CD4-positive, alpha-beta memory T cell (primary cell): ENCODE measurements at regions not wholly inside any gene's neighbourhood (a gene's known extent, or its start where the extent isn't known, plus 50 kb on each side); places are given as distances from the start of the nearest gene placed in this dataset.
A peak's percentile ranks its signal among the peaks of the same experiment; 100 is the strongest.

Experiments used
- CTCF ChIA-PET: fragments of 350-600 bp; sonication (Branson Sonifier 250); formaldehyde crosslinking; loops from one replicate; lab custom pipeline; 2021; ENCODE audit warnings: inconsistent platforms; ENCODE audit not compliant: partially characterized antibody; lab: Charles Lee
- POLR2A ChIA-PET: fragments of 350-600 bp; sonication (Branson Sonifier 250); formaldehyde crosslinking; loops from one replicate; lab custom pipeline; 2021; ENCODE audit not compliant: partially characterized antibody; lab: Charles Lee
- DNase-seq, 5 donors: peaks; one replicate each; pipeline versions ENCODE4 v3.0.0 to v3.0.0-alpha.2; 2020 to 2022; ENCODE audit warnings: mixed read lengths in 1 of 5
- H3K27ac ChIP-seq: one replicate; pipeline ENCODE4 v1.7.0; 2013; ENCODE audit warnings: low read depth, low read length
- H3K27me3 ChIP-seq: 2 replicates; pipeline ENCODE4 v1.7.0; 2013; ENCODE audit warnings: mild to moderate bottlenecking, low read length, moderate library complexity; ENCODE audit not compliant: insufficient read depth
- H3K36me3 ChIP-seq: 2 replicates; pipeline ENCODE4 v1.7.0; 2013; ENCODE audit warnings: mild to moderate bottlenecking, low read length, moderate library complexity; ENCODE audit not compliant: insufficient read depth
- H3K4me1 ChIP-seq: 2 replicates; pipeline ENCODE4 v1.7.0; 2013; ENCODE audit warnings: mild to moderate bottlenecking, low read length, moderate library complexity; ENCODE audit not compliant: insufficient read depth
- H3K4me3 ChIP-seq, 2 donors: one replicate each; pipeline ENCODE4 v1.7.0; 2013; ENCODE audit warnings: low read length in 2 of 2, mild to moderate bottlenecking in 1 of 2
- H3K9me3 ChIP-seq, 2 donors: one replicate each; pipeline ENCODE4 v1.7.0; 2013; ENCODE audit warnings: low read length in 2 of 2, control low read depth in 1 of 2; ENCODE audit not compliant: control insufficient read depth in 1 of 2
- H3K27ac Mint-ChIP-seq, 7 donors: one replicate each; pipeline ENCODE4 v1.8.0; 2020 to 2021; ENCODE audit warnings: mixed read lengths in 7 of 7, mild to moderate bottlenecking in 6 of 7, inconsistent platforms in 3 of 7, moderate library complexity in 3 of 7
- H3K27me3 Mint-ChIP-seq, 2 donors: one replicate each; pipeline ENCODE4 v1.8.0; 2020 to 2021; ENCODE audit warnings: mixed read lengths in 2 of 2
- H3K36me3 Mint-ChIP-seq, 2 donors: one replicate each; pipeline ENCODE4 v1.8.0; 2020 to 2021; ENCODE audit warnings: mixed read lengths in 2 of 2, inconsistent platforms in 1 of 2, mild to moderate bottlenecking in 1 of 2
- H3K4me1 Mint-ChIP-seq, 4 donors: one replicate each; pipeline ENCODE4 v1.8.0; 2020 to 2021; ENCODE audit warnings: mixed read lengths in 4 of 4, mild to moderate bottlenecking in 1 of 4
- H3K4me3 Mint-ChIP-seq, 8 donors: one replicate each; pipeline ENCODE4 v1.8.0; 2020 to 2021; ENCODE audit warnings: mixed read lengths in 8 of 8, mild to moderate bottlenecking in 7 of 8, moderate library complexity in 6 of 8, inconsistent platforms in 3 of 8
- H3K9me3 Mint-ChIP-seq, 8 donors: one replicate each; pipeline ENCODE4 v1.8.0; 2020 to 2021; ENCODE audit warnings: mixed read lengths in 8 of 8, mild to moderate bottlenecking in 5 of 8, inconsistent platforms in 3 of 8, moderate library complexity in 1 of 8
- intact Hi-C: fragments of 100-400 bp; cut with micrococcal nuclease; formaldehyde crosslinking; loops from one replicate; pipeline ENCODE4 v1.15.1; 2023

DNA sequence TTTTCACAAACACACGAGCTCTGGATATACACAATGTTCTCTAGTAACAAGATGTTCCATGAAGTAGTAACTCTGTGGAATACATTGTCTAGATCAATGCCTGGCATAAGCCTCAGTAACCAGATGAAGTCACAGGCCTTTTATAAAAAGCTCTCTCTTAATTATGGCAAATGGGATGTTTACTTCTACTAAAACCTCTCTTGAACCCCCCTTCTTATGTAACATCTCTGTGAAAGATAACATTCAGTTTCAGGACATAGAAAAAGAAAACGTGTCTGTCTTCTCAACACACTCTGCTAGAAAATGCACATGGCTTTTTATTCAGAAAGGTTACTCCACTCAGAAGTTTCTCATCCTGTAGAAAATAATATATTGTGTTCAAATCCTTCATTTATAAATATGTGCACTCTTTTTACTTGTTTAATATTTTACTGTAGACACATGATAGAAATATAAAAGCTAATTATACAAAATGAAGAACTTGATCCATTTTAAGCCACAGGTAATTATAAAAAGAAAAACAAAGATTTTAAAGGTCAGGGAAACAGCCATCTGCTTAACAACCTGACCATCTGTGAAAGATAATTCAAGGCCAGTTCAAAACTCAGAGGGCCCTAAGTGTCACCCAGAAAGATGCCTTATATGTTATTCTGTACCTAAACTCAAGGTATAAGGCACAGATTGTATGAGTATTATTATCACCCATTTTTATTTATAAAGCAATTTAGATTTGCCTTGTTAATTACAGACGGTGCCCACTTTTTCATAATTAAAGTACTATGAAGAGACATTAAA is 812.0 kb downstream of the CDH18 start:
- no peak overlapping the region for H3K27ac ChIP-seq
- Mint-ChIP-seq H3K27me3 (no peaks in the 10 kb centered on the region), H3K4me1 (no peaks in the 10 kb centered on the region), H3K27ac (no peak overlapping the region), H3K9me3 (peaks cover 0 to 6% (median 0%) of the 10 kb centered on the region in 8 donors), H3K36me3 (no peaks in the 10 kb centered on the region), H3K4me3 (no peak overlapping the region)
- no peaks in the 10 kb centered on the region for H3K36me3 ChIP-seq
- POLR2A ChIA-PET, result no interaction called here
- CTCF ChIA-PET, result no interaction called here
- intact Hi-C loops, result no loop called here
- DNase-seq, result no peak
- no peaks in the 10 kb centered on the region for H3K4me1 ChIP-seq
- no peak overlapping the region for H3K4me3 ChIP-seq
- H3K27me3 ChIP-seq, result no peaks in the 10 kb centered on the region
- H3K9me3 ChIP-seq, result no peaks in the 10 kb centered on the region

DNA sequence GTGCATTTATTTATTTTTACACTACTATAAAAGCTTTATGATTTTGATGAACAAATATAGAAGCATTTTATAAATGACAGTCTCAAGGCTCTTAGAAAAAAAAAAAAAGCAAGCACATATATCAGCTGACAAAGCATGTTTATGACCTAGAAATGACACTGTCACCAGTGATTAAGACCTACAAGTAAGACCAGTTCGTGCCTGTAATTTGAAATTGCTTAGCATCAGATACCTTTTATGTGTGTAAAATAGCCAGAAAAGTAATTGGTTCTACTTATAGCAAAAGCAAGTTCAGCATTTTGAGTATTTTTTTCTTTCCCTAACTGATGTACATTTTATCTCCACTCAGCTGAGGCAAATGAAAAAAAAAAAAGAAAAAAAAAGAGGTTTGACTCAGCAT is 808.4 kb downstream of the CDH18 start:
- Histone ChIP-seq H3K4me1 (no peaks in the 10 kb centered on the region), H3K4me3 (no peak overlapping the region), H3K36me3 (no peaks in the 10 kb centered on the region), H3K9me3 (no peaks in the 10 kb centered on the region), H3K27ac (no peak overlapping the region), H3K27me3 (no peaks in the 10 kb centered on the region)
- no peaks in the 10 kb centered on the region for H3K36me3 Mint-ChIP-seq
- ChIA-PET POLR2A (no interaction called here), CTCF (no interaction called here)
- H3K27me3 Mint-ChIP-seq, result no peaks in the 10 kb centered on the region
- DNase-seq, result no peak
- no peak overlapping the region for H3K27ac Mint-ChIP-seq
- H3K9me3 Mint-ChIP-seq, result peaks cover 0 to 7% (median 0%) of the 10 kb centered on the region in 8 donors
- no peak overlapping the region for H3K4me3 Mint-ChIP-seq
- H3K4me1 Mint-ChIP-seq, result no peaks in the 10 kb centered on the region
- intact Hi-C loops, result no loop called here

DNA sequence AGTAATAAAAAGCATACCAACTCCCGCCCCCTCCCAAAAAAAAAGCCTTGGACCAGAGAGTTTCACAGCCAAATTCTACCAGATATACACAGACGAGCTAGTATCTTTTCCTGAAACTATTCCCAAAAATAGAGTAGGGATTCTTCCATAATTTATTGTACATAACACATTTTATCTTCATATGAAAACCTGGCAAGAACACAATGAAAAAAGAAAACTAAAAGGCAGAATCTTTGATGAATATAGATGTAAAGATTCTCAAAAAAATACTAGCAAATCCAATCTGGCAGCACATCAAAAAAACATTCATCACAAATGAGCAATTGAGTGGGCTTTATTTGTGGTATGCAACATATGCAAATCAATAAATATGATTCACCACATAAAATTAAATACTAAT is 798.8 kb downstream of the CDH18 start:
- Mint-ChIP-seq H3K4me1 (no peaks in the 10 kb centered on the region), H3K36me3 (no peaks in the 10 kb centered on the region), H3K27ac (no peak overlapping the region), H3K9me3 (peaks cover 0 to 9% (median 4%) of the 10 kb centered on the region in 8 donors), H3K27me3 (no peaks in the 10 kb centered on the region), H3K4me3 (no peak overlapping the region)
- DNase-seq, result no peak
- Histone ChIP-seq H3K4me1 (no peaks in the 10 kb centered on the region), H3K27ac (no peak overlapping the region), H3K36me3 (no peaks in the 10 kb centered on the region), H3K4me3 (no peak overlapping the region), H3K9me3 (no peaks in the 10 kb centered on the region), H3K27me3 (no peaks in the 10 kb centered on the region)
- intact Hi-C loops, result no loop called here
- CTCF ChIA-PET, result no interaction called here
- POLR2A ChIA-PET, result no interaction called here

DNA sequence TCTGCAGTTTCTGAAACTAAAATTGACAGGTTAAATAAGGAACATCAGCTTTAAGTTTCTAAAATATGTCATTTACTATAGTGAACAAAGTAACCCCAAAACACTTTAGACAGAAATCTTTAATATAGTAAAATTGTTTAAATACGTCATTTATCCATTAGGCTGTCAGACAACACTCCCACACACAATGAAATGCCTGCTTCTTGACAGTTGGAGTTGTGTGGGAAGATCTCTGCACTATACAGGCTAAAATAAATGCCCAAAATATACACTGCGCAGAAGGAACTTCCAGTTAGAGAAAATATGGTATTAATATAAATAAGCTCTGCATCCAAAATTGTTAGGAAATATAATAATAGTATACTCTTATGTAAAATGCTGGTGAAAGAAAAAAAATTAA is 794.4 kb downstream of the CDH18 start:
- no peaks in the 10 kb centered on the region for H3K9me3 ChIP-seq
- POLR2A ChIA-PET, result no interaction called here
- no peak overlapping the region for H3K27ac Mint-ChIP-seq

DNA sequence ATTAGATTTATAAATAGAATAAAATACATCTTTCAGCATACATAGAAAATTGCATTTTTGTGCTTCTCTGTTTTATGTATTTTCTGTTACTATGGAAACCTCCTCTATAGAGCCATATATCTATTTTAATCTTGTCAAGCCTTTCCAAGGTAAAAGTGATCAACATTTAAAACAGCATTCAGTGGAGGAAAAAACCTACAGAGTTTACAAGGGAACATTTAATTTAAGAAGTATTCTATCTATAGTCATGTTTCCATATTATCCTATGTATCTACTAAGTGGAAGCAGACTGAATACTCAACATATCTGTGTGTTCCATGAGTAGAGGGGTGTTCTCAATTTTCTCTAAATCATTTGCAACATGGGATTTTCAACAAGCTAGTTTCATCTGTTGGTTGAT is 791.4 kb downstream of the CDH18 start:
- no peak overlapping the region for H3K27ac ChIP-seq
- H3K9me3 ChIP-seq, result no peaks in the 10 kb centered on the region
- Mint-ChIP-seq H3K4me1 (no peaks in the 10 kb centered on the region), H3K27me3 (no peaks in the 10 kb centered on the region), H3K4me3 (no peak overlapping the region), H3K9me3 (peaks cover 0 to 4% (median 3%) of the 10 kb centered on the region in 8 donors), H3K27ac (no peak overlapping the region), H3K36me3 (no peaks in the 10 kb centered on the region)
- intact Hi-C loops, result no loop called here
- ChIA-PET POLR2A (no interaction called here), CTCF (no interaction called here)
- DNase-seq, result no peak
- H3K27me3 ChIP-seq, result no peaks in the 10 kb centered on the region
- no peak overlapping the region for H3K4me3 ChIP-seq
- H3K36me3 ChIP-seq, result no peaks in the 10 kb centered on the region
- H3K4me1 ChIP-seq, result no peaks in the 10 kb centered on the region

More for the DNA sequence above, 794.4 kb downstream of the CDH18 start:
- H3K36me3 Mint-ChIP-seq, result no peaks in the 10 kb centered on the region
- H3K27ac ChIP-seq, result no peak overlapping the region
- H3K36me3 ChIP-seq, result no peaks in the 10 kb centered on the region
- intact Hi-C loops, result no loop called here
- H3K9me3 Mint-ChIP-seq, result peaks cover 0 to 5% (median 0%) of the 10 kb centered on the region in 8 donors
- H3K4me1 Mint-ChIP-seq, result no peaks in the 10 kb centered on the region
- no peak overlapping the region for H3K4me3 ChIP-seq
- H3K4me3 Mint-ChIP-seq, result no peak overlapping the region
- H3K27me3 Mint-ChIP-seq, result no peaks in the 10 kb centered on the region
- H3K4me1 ChIP-seq, result no peaks in the 10 kb centered on the region
- DNase-seq, result no peak
- CTCF ChIA-PET, result no interaction called here
- no peaks in the 10 kb centered on the region for H3K27me3 ChIP-seq

DNA sequence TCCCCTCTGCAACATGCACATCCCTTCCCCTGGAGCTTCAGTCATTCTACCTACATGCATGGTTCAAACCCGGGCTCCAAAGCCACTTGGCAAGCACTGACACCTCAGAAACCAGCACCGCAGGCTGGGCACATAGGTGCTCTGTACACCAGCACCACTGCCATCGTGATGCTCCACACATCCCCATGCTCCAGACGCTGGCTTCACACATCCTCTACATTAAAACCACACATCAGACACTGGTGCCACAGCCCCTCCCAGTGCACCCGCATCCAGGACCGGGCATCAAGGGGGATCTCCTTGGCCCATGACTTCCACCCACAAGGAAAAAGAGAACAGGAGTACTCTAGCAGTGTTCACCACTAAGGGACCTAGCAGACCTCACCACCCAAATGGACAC is 787.7 kb downstream of the CDH18 start:
- Histone ChIP-seq H3K4me1 (no peaks in the 10 kb centered on the region), H3K27me3 (no peaks in the 10 kb centered on the region), H3K9me3 (no peaks in the 10 kb centered on the region), H3K36me3 (no peaks in the 10 kb centered on the region), H3K4me3 (no peak overlapping the region), H3K27ac (no peak overlapping the region)
- intact Hi-C loops, result no loop called here
- POLR2A ChIA-PET, result no interaction called here
- DNase-seq, result no peak
- CTCF ChIA-PET, result no interaction called here
- H3K9me3 Mint-ChIP-seq, result peaks cover 0 to 7% (median 4%) of the 10 kb centered on the region in 8 donors
- H3K4me1 Mint-ChIP-seq, result no peaks in the 10 kb centered on the region
- H3K27me3 Mint-ChIP-seq, result no peaks in the 10 kb centered on the region
- H3K27ac Mint-ChIP-seq, result no peak overlapping the region
- H3K4me3 Mint-ChIP-seq, result no peak overlapping the region
- no peaks in the 10 kb centered on the region for H3K36me3 Mint-ChIP-seq

DNA sequence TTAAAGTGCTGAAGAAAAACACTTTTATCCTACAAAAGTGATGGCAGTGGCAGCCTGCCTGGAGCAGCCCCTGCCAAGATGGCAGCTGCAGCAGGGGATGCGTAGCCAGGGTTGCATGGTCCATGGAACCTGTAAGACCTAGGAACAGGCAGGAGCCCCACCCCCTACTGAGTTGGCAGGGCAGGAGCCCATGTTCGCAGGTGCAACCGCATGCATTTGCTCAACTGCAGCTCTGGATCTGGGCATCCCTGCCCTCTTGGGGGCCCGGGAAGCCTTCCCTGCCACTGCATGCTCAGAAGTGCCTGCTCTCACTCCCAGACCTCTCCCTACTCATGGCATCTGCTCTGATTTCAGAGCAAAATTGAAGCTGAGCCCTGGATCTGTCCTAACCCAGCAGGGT is 779.6 kb downstream of the CDH18 start:
- Mint-ChIP-seq H3K27me3 (no peaks in the 10 kb centered on the region), H3K4me3 (no peak overlapping the region), H3K36me3 (no peaks in the 10 kb centered on the region), H3K27ac (no peak overlapping the region), H3K4me1 (no peaks in the 10 kb centered on the region), H3K9me3 (peaks cover under 1 to 19% (median 10%) of the 10 kb centered on the region in 8 donors)
- H3K27ac ChIP-seq, result no peak overlapping the region
- H3K36me3 ChIP-seq, result no peaks in the 10 kb centered on the region
- H3K4me3 ChIP-seq, result no peak overlapping the region
- DNase-seq, result peak in 1 of 5 donors; percentile 28
- no peaks in the 10 kb centered on the region for H3K4me1 ChIP-seq
- H3K9me3 ChIP-seq, result no peaks in the 10 kb centered on the region
- CTCF ChIA-PET, result no interaction called here
- intact Hi-C loops, result no loop called here
- POLR2A ChIA-PET, result no interaction called here
- H3K27me3 ChIP-seq, result no peaks in the 10 kb centered on the region
